Smooth muscle cell (in vitro differentiated cells): ENCODE measurements at regions not wholly inside any gene's neighbourhood (a gene's known extent, or its start where the extent isn't known, plus 50 kb on each side); places are given as distances from the start of the nearest gene placed in this dataset.
A peak's percentile ranks its signal among the peaks of the same experiment; 100 is the strongest.

ENCODE experiments used
- DNase-seq: peaks from one replicate; lab custom pipeline; 2025; ENCODE audit not compliant: unreplicated experiment; lab: John Stamatoyannopoulos, UW
- H2AFZ ChIP-seq: fragments of 200-600 bp; sonication (generic); 2 replicates; pipeline ENCODE4 v1.6.0; 2016; ENCODE audit warnings: antibody characterized with exemption, low read depth, mild to moderate bottlenecking
- H3F3A ChIP-seq: fragments of 200-600 bp; sonication (generic); 2 replicates; pipeline ENCODE4 v1.6.0; 2017; ENCODE audit warnings: antibody characterized with exemption, low read depth
- H3K27ac ChIP-seq: fragments of 200-600 bp; sonication (generic); 2 replicates; pipeline ENCODE4 v1.5.1; 2016; ENCODE audit warnings: low read depth, mild to moderate bottlenecking
- H3K27me3 ChIP-seq: fragments of 200-600 bp; sonication (generic); 2 replicates; pipeline ENCODE4 v1.6.1; 2016; ENCODE audit warnings: low read depth, mild to moderate bottlenecking
- H3K36me3 ChIP-seq: fragments of 200-600 bp; sonication (generic); 2 replicates; pipeline ENCODE4 v1.5.1; 2016; ENCODE audit warnings: low read depth
- H3K4me1 ChIP-seq: fragments of 200-600 bp; sonication (generic); 2 replicates; pipeline ENCODE4 v1.5.1; 2016; ENCODE audit warnings: low read depth
- H3K4me2 ChIP-seq: fragments of 200-600 bp; sonication (generic); 2 replicates; pipeline ENCODE4 v1.6.0; 2016; ENCODE audit warnings: mild to moderate bottlenecking
- H3K4me3 ChIP-seq: fragments of 200-600 bp; sonication (generic); 2 replicates; pipeline ENCODE4 v1.5.1; 2016; ENCODE audit warnings: mild to moderate bottlenecking
- H3K79me2 ChIP-seq: fragments of 200-600 bp; sonication (generic); 2 replicates; pipeline ENCODE4 v1.6.0; 2016; ENCODE audit warnings: low read depth, mild to moderate bottlenecking
- H3K9ac ChIP-seq: fragments of 200-600 bp; sonication (generic); 2 replicates; pipeline ENCODE4 v1.6.0; 2016; ENCODE audit warnings: low read depth
- H3K9me3 ChIP-seq: fragments of 200-600 bp; sonication (generic); replicated peaks from 2 replicates; pipeline ENCODE4 v1.5.1; 2016; ENCODE audit warnings: low read depth
- H4K20me1 ChIP-seq: fragments of 200-600 bp; sonication (generic); 2 replicates; pipeline ENCODE4 v1.6.0; 2016; ENCODE audit warnings: low read depth
- CTCF ChIP-seq: fragments of 200-600 bp; sonication (generic); IDR thresholded peaks from 2 replicates; pipeline ENCODE4 v1.5.1; 2017; ENCODE audit warnings: borderline replicate concordance, mild to moderate bottlenecking, antibody characterized with exemption; ENCODE audit not compliant: insufficient read depth, poor library complexity, severe bottlenecking
- WGBS: methylation state at CpG from one replicate; pipeline ENCODE4 v1.1.7; 2016; ENCODE audit warnings: low lambda C conversion rate; 5-methylcytosine and 5-hydroxymethylcytosine counted together

GRCh38 chr3:124260206-124260915, 268.4 kb upstream of the ROPN1 start:
- no peaks in the 10 kb centered on the region for H4K20me1 ChIP-seq
- peaks cover 47% of the 10 kb centered on the region for H3K4me1 ChIP-seq
- H3K9me3 ChIP-seq, result no peaks in the 10 kb centered on the region
- H3K4me2 ChIP-seq, result peak overlapping the region; percentile 43
- DNase-seq, result no peak
- H3K9ac ChIP-seq, result no peak overlapping the region
- no peaks in the 10 kb centered on the region for H3K27me3 ChIP-seq
- no peaks in the 10 kb centered on the region for H3K36me3 ChIP-seq
- no peak overlapping the region for H3K4me3 ChIP-seq
- H3K79me2 ChIP-seq, result no peaks in the 10 kb centered on the region
- H2AFZ ChIP-seq, result no peak overlapping the region
- peaks cover 24% of the 10 kb centered on the region for H3F3A ChIP-seq
- 63% methylated on average over 1 of the region's 1 CpG for WGBS
- peak overlapping the region; percentile 92 for H3K27ac ChIP-seq
- no peak for TF ChIP-seq CTCF

GRCh38 chr3:124261306-124261705, 269.4 kb upstream of the ROPN1 start:
- Histone ChIP-seq H2AFZ (no peak overlapping the region), H3K36me3 (no peaks in the 10 kb centered on the region), H3K27me3 (no peaks in the 10 kb centered on the region), H3K4me3 (no peak overlapping the region), H3K4me2 (peak overlapping the region; percentile 32), H3K9me3 (no peaks in the 10 kb centered on the region), H4K20me1 (no peaks in the 10 kb centered on the region), H3K9ac (no peak overlapping the region), H3K27ac (peak overlapping the region; percentile 92), H3K4me1 (peaks cover 50% of the 10 kb centered on the region), H3K79me2 (no peaks in the 10 kb centered on the region), H3F3A (peaks cover 19% of the 10 kb centered on the region)
- DNase-seq, result no peak
- no peak for TF ChIP-seq CTCF
- WGBS, result 51% methylated on average over 2 of the region's 2 CpGs

- Histone ChIP-seq H3K4me2 (no peak overlapping the region), H3K9me3 (no peaks in the 10 kb centered on the region), H2AFZ (no peak overlapping the region)
Observed at GRCh38 chr3:124263168-124263567, 271.2 kb upstream of the ROPN1 start.

More at GRCh38 chr3:124263168-124263567, 271.2 kb upstream of the ROPN1 start:
- no peaks in the 10 kb centered on the region for H4K20me1 ChIP-seq
- WGBS, result 12% methylated on average over 4 of the region's 4 CpGs
- no peaks in the 10 kb centered on the region for H3K27me3 ChIP-seq
- H3K36me3 ChIP-seq, result no peaks in the 10 kb centered on the region
- peaks cover 35% of the 10 kb centered on the region for H3K4me1 ChIP-seq
- no peak for DNase-seq
- no peaks in the 10 kb centered on the region for H3K79me2 ChIP-seq
- no peak overlapping the region for H3K4me3 ChIP-seq
- peak overlapping the region; percentile 74 for H3K27ac ChIP-seq
- H3K9ac ChIP-seq, result no peak overlapping the region
- no peak for TF ChIP-seq CTCF
- H3F3A ChIP-seq, result peaks cover 12% of the 10 kb centered on the region
